Skin epidermis (tissue), 12 donors: ENCODE measurements at regions not wholly inside any gene's neighbourhood (a gene's known extent, or its start where the extent isn't known, plus 50 kb on each side); places are given as distances from the start of the nearest gene placed in this dataset.

Experiments used
- H3K27ac ChIP-seq, 21 experiments: fragments of 200-600 bp; sonication (generic) in 11 of 21; one replicate each; pipeline ENCODE4 v1.5.0; 2020; ENCODE audit warnings: mild to moderate bottlenecking in 3 of 21, inconsistent platforms in 2 of 21, moderate library complexity in 2 of 21
- H3K4me3 ChIP-seq, 7 experiments: fragments of 200-600 bp; sonication (generic) in 2 of 7; one replicate each; pipeline ENCODE4 v1.5.0; 2020; ENCODE audit warnings: inconsistent platforms in 2 of 7, mild to moderate bottlenecking in 2 of 7, moderate library complexity in 1 of 7

GRCh38 chr4:24044610-24045589, 155.1 kb upstream of the PPARGC1A start:
- H3K27ac ChIP-seq = no peak overlapping the region
- H3K4me3 ChIP-seq = no peak overlapping the region

- Histone ChIP-seq H3K4me3 (no peak overlapping the region), H3K27ac (no peak overlapping the region)
These were observed 152.2 kb upstream of the PPARGC1A start for GRCh38 chr4:24042094-24042493.

- H3K27ac ChIP-seq = no peak overlapping the region
These were observed 151.0 kb upstream of the PPARGC1A start for GRCh38 chr4:24040811-24041210.

GRCh38 chr4:24033626-24034025, 143.8 kb upstream of the PPARGC1A start:
- no peak overlapping the region for H3K27ac ChIP-seq
- H3K4me3 ChIP-seq = no peak overlapping the region

More at GRCh38 chr4:24040811-24041210, 151.0 kb upstream of the PPARGC1A start:
- H3K4me3 ChIP-seq = no peak overlapping the region

- Histone ChIP-seq H3K4me3 (no peak overlapping the region), H3K27ac (no peak overlapping the region)
These were observed 142.6 kb upstream of the PPARGC1A start for GRCh38 chr4:24032371-24032989.

GRCh38 chr4:24026596-24026995, 136.7 kb upstream of the PPARGC1A start:
- H3K27ac ChIP-seq = no peak overlapping the region
- no peak overlapping the region for H3K4me3 ChIP-seq

- H3K4me3 ChIP-seq = no peak overlapping the region
- no peak overlapping the region for H3K27ac ChIP-seq
These were observed 134.8 kb upstream of the PPARGC1A start for GRCh38 chr4:24024605-24025004.

- H3K4me3 ChIP-seq = no peak overlapping the region
- H3K27ac ChIP-seq = no peak overlapping the region
These were observed 134.3 kb upstream of the PPARGC1A start for GRCh38 chr4:24024157-24024556.

GRCh38 chr4:24015782-24016181, 125.9 kb upstream of the PPARGC1A start:
- H3K4me3 ChIP-seq = no peak overlapping the region
- no peak overlapping the region for H3K27ac ChIP-seq

- Histone ChIP-seq H3K4me3 (no peak overlapping the region), H3K27ac (no peak overlapping the region)
These were observed 124.0 kb upstream of the PPARGC1A start for GRCh38 chr4:24013668-24014422.

GRCh38 chr4:24010994-24011393, 121.1 kb upstream of the PPARGC1A start:
- H3K4me3 ChIP-seq = no peak overlapping the region
- no peak overlapping the region for H3K27ac ChIP-seq

GRCh38 chr4:24010573-24010972, 120.7 kb upstream of the PPARGC1A start:
- H3K4me3 ChIP-seq = no peak overlapping the region
- H3K27ac ChIP-seq = no peak overlapping the region

- no peak overlapping the region for H3K4me3 ChIP-seq
- H3K27ac ChIP-seq = no peak overlapping the region
These were observed 118.0 kb upstream of the PPARGC1A start for GRCh38 chr4:24007860-24008261.

GRCh38 chr4:24006269-24006668, 116.4 kb upstream of the PPARGC1A start:
- Histone ChIP-seq H3K27ac (no peak overlapping the region), H3K4me3 (no peak overlapping the region)

- Histone ChIP-seq H3K4me3 (no peak overlapping the region), H3K27ac (no peak overlapping the region)
These were observed 114.1 kb upstream of the PPARGC1A start for GRCh38 chr4:24003926-24004325.

- Histone ChIP-seq H3K4me3 (no peak overlapping the region), H3K27ac (no peak overlapping the region)
These were observed 113.6 kb upstream of the PPARGC1A start for GRCh38 chr4:24003496-24003895.

- H3K4me3 ChIP-seq = no peak overlapping the region
- H3K27ac ChIP-seq = no peak overlapping the region
These were observed 112.6 kb upstream of the PPARGC1A start for GRCh38 chr4:24002330-24002966.

- Histone ChIP-seq H3K27ac (no peak overlapping the region), H3K4me3 (no peak overlapping the region)
These were observed 111.9 kb upstream of the PPARGC1A start for GRCh38 chr4:24001486-24002329.

GRCh38 chr4:24000470-24000831, 110.6 kb upstream of the PPARGC1A start:
- no peak overlapping the region for H3K27ac ChIP-seq

More at GRCh38 chr4:24000470-24000831, 110.6 kb upstream of the PPARGC1A start:
- H3K4me3 ChIP-seq = no peak overlapping the region
